Gastrocnemius medialis (tissue), 4 donors: ENCODE measurements at regions not wholly inside any gene's neighbourhood (a gene's known extent, or its start where the extent isn't known, plus 50 kb on each side); places are given as distances from the start of the nearest gene placed in this dataset.

ENCODE experiments used
- ATAC-seq, 2 donors: fragments of 150-250 bp; one replicate each; pipeline ENCODE4 v1.9.1; 2016
- DNase-seq, 2 donors: peaks; one replicate each; pipeline ENCODE4 v3.0.0-alpha.2; 2019
- H3K27ac ChIP-seq, 4 donors: fragments of 200-600 bp; sonication (generic); 1 replicate in 1 of 4; 2 replicates in 3 of 4; pipeline ENCODE4 v1.5.1; 2016 to 2018; ENCODE audit warnings: mild to moderate bottlenecking in 2 of 4, moderate library complexity in 1 of 4
- H3K27me3 ChIP-seq, 3 donors: fragments of 200-600 bp; sonication (generic) in 2 of 3; 1 replicate in 1 of 3; 2 replicates in 2 of 3; pipeline versions ENCODE4 v1.5.1 to v1.6.0; 2016 to 2019; ENCODE audit warnings: mild to moderate bottlenecking in 1 of 3, moderate library complexity in 1 of 3
- H3K36me3 ChIP-seq, 2 donors: fragments of 200-600 bp; sonication (generic) in 1 of 2; one replicate each; pipeline ENCODE4 v1.5.1; 2017 to 2018
- H3K4me1 ChIP-seq, 2 donors: fragments of 200-600 bp; sonication (generic) in 1 of 2; one replicate each; pipeline ENCODE4 v1.5.1; 2016 to 2017; ENCODE audit warnings: mild to moderate bottlenecking in 2 of 2
- H3K4me3 ChIP-seq, 4 donors: fragments of 200-600 bp; sonication (generic) in 3 of 4; 1 replicate in 1 of 4; 2 replicates in 3 of 4; pipeline ENCODE4 v1.5.1; 2016 to 2019; ENCODE audit warnings: mild to moderate bottlenecking in 2 of 4
- H3K9me3 ChIP-seq, 3 donors: fragments of 200-600 bp; sonication (generic) in 2 of 3; 1 replicate in 1 of 3; 2 replicates in 2 of 3; pipeline ENCODE4 v1.5.1; 2016 to 2019
- POLR2A ChIP-seq, 2 donors: fragments of 450-650 bp; IDR thresholded peaks; one replicate each; pipeline ENCODE4 v1.6.1; 2017; ENCODE audit warnings: antibody characterized with exemption in 2 of 2, mild to moderate bottlenecking in 2 of 2, moderate library complexity in 2 of 2
- in situ Hi-C, 4 donors: fragments of 200-750 bp; cut with MboI; loops; one replicate each; pipeline versions ENCODE4 v1.15.0 to v1.8.0; 2017; ENCODE audit warnings: low sequenced_read_pairs in 4 of 4
- intact Hi-C: fragments of 100-400 bp; cut with DNase I; formaldehyde crosslinking; loops from one replicate; pipeline ENCODE4 v1.15.1; 2023; ENCODE audit warnings: low total_unique reads
- TF ChIP-seq, protein P1 (sequence below), 5 experiments: fragments of 450-650 bp in 3 of 5; fragments of 200-600 bp in 2 of 5; sonication (generic) in 2 of 5; IDR thresholded peaks in 4 of 5; conservative IDR thresholded peaks in 1 of 5; 1 replicate in 4 of 5; 2 replicates in 1 of 5; pipeline ENCODE4 v1.5.1; 2016 to 2019; ENCODE audit warnings: antibody characterized with exemption in 5 of 5, mild to moderate bottlenecking in 3 of 5, moderate library complexity in 3 of 5

DNA sequence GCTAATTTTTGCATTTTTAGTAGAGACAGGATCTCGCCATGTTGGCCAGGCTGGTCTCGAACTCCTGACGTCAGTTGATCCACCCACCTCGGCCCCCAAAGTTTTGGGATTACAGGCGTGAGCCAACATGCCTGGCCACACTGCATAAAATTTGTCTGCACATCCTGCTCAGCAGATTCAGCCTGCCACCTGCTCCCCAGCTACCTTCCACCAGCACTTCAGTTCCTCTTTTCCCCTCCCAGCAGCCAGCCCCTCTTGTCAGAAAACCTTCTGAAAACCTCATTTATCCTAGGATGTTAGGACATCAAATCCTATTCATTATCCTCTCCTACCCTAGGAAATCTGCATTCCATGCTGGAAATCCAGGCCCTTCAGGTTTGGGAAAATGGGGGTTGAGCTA is 78.2 kb upstream of the CALM2 start:
- in situ Hi-C loops, result no loop called here
- Histone ChIP-seq H3K9me3 (no peaks in the 10 kb centered on the region), H3K36me3 (no peaks in the 10 kb centered on the region), H3K4me3 (no peak overlapping the region), H3K27me3 (no peaks in the 10 kb centered on the region), H3K27ac (no peak overlapping the region), H3K4me1 (no peaks in the 10 kb centered on the region)
- DNase-seq, result no peak
- no peak for TF ChIP-seq POLR2A (IDR thresholded peaks at IDR 0.05)
- TF ChIP-seq, protein P1, sequence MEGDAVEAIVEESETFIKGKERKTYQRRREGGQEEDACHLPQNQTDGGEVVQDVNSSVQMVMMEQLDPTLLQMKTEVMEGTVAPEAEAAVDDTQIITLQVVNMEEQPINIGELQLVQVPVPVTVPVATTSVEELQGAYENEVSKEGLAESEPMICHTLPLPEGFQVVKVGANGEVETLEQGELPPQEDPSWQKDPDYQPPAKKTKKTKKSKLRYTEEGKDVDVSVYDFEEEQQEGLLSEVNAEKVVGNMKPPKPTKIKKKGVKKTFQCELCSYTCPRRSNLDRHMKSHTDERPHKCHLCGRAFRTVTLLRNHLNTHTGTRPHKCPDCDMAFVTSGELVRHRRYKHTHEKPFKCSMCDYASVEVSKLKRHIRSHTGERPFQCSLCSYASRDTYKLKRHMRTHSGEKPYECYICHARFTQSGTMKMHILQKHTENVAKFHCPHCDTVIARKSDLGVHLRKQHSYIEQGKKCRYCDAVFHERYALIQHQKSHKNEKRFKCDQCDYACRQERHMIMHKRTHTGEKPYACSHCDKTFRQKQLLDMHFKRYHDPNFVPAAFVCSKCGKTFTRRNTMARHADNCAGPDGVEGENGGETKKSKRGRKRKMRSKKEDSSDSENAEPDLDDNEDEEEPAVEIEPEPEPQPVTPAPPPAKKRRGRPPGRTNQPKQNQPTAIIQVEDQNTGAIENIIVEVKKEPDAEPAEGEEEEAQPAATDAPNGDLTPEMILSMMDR (IDR thresholded peaks at IDR 0.05 in 4 of 5, conservative IDR thresholded peaks at IDR 0.05 in 1 of 5), result no peak
- no peak for ATAC-seq
- intact Hi-C loops, result no loop called here

DNA sequence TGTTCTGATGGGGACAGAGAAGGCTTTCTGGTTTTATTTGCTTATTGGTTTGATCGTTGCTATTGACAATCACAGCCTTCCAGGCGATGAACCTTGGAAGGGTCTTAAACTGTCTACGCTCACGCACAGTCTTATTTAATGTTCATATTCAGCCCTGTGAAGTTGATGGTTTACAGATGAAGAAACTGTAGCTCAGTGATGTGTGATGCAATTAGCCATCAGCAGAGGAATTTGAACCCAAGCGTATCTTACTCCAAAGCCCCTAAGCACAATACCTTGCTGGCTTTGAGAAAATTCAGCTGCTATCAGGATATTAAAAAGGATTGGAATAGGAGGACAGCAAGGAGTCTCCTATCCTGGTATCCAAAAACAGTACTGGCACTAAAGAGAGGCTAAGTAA is 77.1 kb upstream of the CALM2 start:
- Histone ChIP-seq H3K9me3 (no peaks in the 10 kb centered on the region), H3K4me3 (no peak overlapping the region), H3K27me3 (no peaks in the 10 kb centered on the region), H3K4me1 (no peaks in the 10 kb centered on the region), H3K27ac (no peak overlapping the region), H3K36me3 (no peaks in the 10 kb centered on the region)
- intact Hi-C loops (no loop called here), in situ Hi-C loops (no loop called here)
- TF ChIP-seq POLR2A (IDR thresholded peaks at IDR 0.05), result no peak
- TF ChIP-seq, protein P1 (IDR thresholded peaks at IDR 0.05 in 4 of 5, conservative IDR thresholded peaks at IDR 0.05 in 1 of 5), result no peak
- no peak for DNase-seq
- no peak for ATAC-seq

DNA sequence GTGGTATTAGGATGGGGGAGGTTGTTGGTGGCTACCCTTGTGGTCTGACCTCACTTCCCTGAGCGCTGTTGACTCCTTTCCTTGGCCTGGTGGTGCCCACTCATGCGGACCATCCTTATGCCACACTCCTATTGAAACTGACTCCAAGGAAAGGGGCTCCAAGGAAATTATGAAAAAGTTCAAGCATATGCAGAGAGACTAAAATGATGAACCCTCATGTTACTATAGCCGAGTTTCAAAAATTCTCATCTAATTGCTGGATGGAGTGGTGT is 75.0 kb upstream of the CALM2 start:
- Histone ChIP-seq H3K27me3 (no peaks in the 10 kb centered on the region), H3K27ac (no peak overlapping the region), H3K4me3 (no peak overlapping the region), H3K9me3 (no peaks in the 10 kb centered on the region), H3K36me3 (no peaks in the 10 kb centered on the region), H3K4me1 (no peaks in the 10 kb centered on the region)
- intact Hi-C loops, result no loop called here
- DNase-seq (no peak), ATAC-seq (no peak)
- no peak for TF ChIP-seq POLR2A (IDR thresholded peaks at IDR 0.05)
- TF ChIP-seq, protein P1 (IDR thresholded peaks at IDR 0.05 in 4 of 5, conservative IDR thresholded peaks at IDR 0.05 in 1 of 5), result no peak
- in situ Hi-C loops, result no loop called here

DNA sequence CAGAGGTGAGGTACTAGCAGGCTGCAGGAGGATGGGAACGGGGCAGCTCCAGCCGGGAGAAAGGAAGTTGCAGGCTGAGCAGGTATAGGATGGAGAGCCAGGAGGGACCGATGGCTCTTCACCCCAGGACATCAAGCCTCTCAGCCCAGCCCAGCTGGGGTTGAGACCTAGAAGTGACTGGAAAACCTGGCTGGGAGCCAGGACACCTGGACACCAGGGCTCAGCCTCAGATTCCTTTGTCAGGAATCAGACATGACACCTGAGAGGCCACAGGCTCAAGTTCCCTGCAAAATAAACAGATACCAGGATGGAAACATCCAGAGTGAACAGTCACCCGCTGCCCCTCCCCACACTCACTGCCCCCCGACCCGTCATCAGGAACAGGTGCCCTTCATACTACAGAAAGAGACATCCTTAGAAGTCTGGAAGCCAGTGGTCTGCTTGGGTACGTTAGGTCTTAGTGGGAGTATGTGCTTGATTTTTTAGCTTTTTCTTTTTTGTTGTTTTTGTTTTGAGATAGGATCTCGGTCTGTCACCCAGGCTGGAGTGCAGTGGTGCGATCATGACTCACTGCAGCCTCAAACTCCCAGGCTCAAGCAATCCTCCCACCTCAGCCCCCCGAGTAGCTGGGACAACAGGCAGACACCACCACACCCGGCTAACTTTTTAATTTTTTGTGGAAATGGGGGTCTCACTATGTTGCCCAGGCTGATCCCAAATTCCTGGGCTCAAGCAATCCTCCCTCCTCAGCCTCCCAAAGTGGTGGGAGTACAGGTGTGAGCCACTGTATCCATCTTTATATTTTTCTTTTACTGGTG is 74.5 kb upstream of the CALM2 start:
- Histone ChIP-seq H3K4me1 (no peaks in the 10 kb centered on the region), H3K27me3 (no peaks in the 10 kb centered on the region), H3K9me3 (no peaks in the 10 kb centered on the region), H3K27ac (no peak overlapping the region), H3K36me3 (no peaks in the 10 kb centered on the region), H3K4me3 (no peak overlapping the region)
- in situ Hi-C loops (no loop called here), intact Hi-C loops (no loop called here)
- ATAC-seq (no peak), DNase-seq (no peak)
- TF ChIP-seq, protein P1 (IDR thresholded peaks at IDR 0.05 in 4 of 5, conservative IDR thresholded peaks at IDR 0.05 in 1 of 5), result no peak
- TF ChIP-seq POLR2A (IDR thresholded peaks at IDR 0.05), result no peak

DNA sequence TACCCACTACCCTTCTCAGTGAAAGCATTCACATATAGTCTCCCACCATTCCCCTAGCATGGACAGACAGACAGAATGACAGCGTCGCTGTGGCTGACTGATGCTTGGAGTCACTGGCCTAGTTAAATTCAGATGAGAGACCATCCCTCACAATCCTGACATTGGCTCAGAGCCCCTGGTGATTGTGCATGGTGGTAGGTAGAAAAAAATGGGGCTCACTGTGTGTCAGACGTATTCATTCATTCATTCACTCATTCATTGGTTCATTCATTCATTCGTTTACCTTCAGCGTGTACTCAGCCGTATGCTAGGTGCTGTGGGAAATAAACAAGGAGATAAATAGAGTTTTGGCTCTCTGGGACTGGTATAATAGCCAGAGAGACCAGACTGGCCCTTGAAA is 73.6 kb upstream of the CALM2 start:
- TF ChIP-seq POLR2A (IDR thresholded peaks at IDR 0.05), result no peak
- TF ChIP-seq, protein P1 (IDR thresholded peaks at IDR 0.05 in 4 of 5, conservative IDR thresholded peaks at IDR 0.05 in 1 of 5), result no peak
- Histone ChIP-seq H3K27me3 (no peaks in the 10 kb centered on the region), H3K36me3 (no peaks in the 10 kb centered on the region), H3K4me3 (no peak overlapping the region), H3K9me3 (no peaks in the 10 kb centered on the region), H3K27ac (no peak overlapping the region), H3K4me1 (no peaks in the 10 kb centered on the region)
- DNase-seq (no peak), ATAC-seq (no peak)
- in situ Hi-C loops, result no loop called here
- intact Hi-C loops, result no loop called here
